HEK293 (cell line): ENCODE measurements at regions not wholly inside any gene's neighbourhood (a gene's known extent, or its start where the extent isn't known, plus 50 kb on each side); places are given as distances from the start of the nearest gene placed in this dataset.

ENCODE experiments used
- CTCF ChIA-PET: fragments of 350-600 bp; formaldehyde crosslinking; extraction: SDS; loops from one replicate; lab custom pipeline; 2021; ENCODE audit warnings: antibody characterized with exemption; lab: Yijun Ruan, JAX
- POLR2A ChIA-PET: fragments of 300-600 bp; formaldehyde crosslinking; extraction: SDS; loops from one replicate; lab custom pipeline; 2020; ENCODE audit warnings: antibody characterized with exemption, inconsistent platforms; lab: Yijun Ruan, JAX
- H3K27ac ChIP-seq: fragments of 200-500 bp; sonication (Bioruptor generic); 2 replicates; pipeline ENCODE4 v1.5.1; 2014; ENCODE audit warnings: low read depth, low read length, control low read depth, inconsistent platforms; ENCODE audit errors: extremely low read depth
- H3K36me3 ChIP-seq, 2 experiments: fragments of 200-500 bp in 1 of 2; sonication (Bioruptor generic) in 1 of 2; 1 replicate in 1 of 2; 2 replicates in 1 of 2; pipeline ENCODE4 v1.5.1; 2014 to 2017; ENCODE audit warnings: inconsistent platforms in 2 of 2, low read length in 2 of 2; ENCODE audit not compliant: control insufficient read depth in 2 of 2, insufficient read depth in 1 of 2
- H3K4me1 ChIP-seq: fragments of 200-500 bp; sonication (Bioruptor generic); 2 replicates; pipeline ENCODE4 v1.5.1; 2014; ENCODE audit warnings: mild to moderate bottlenecking, low read length, inconsistent platforms; ENCODE audit not compliant: control insufficient read depth, insufficient read depth
- H3K4me3 ChIP-seq: 2 replicates; pipeline ENCODE4 v1.5.1; 2011; ENCODE audit warnings: low read depth, mild to moderate bottlenecking, control low read depth, low read length, moderate library complexity
- H3K9me3 ChIP-seq: fragments of 200-500 bp; sonication (Bioruptor generic); 2 replicates; pipeline ENCODE4 v1.5.1; 2014; ENCODE audit warnings: low read depth, low read length, inconsistent platforms; ENCODE audit not compliant: control insufficient read depth, insufficient read depth
- BCL6B ChIP-seq: fragments of 450-650 bp; formaldehyde crosslinking; IDR thresholded peaks from 2 replicates; pipeline ENCODE4 v1.5.1; 2017; ENCODE audit warnings: missing biosample characterization, missing genetic modification characterization
- FEZF1 ChIP-seq: fragments of 450-650 bp; formaldehyde crosslinking; IDR thresholded peaks from 2 replicates; pipeline ENCODE4 v1.5.1; 2016; ENCODE audit warnings: missing biosample characterization, missing genetic modification characterization
- GLI2 ChIP-seq: fragments of 450-650 bp; formaldehyde crosslinking; IDR thresholded peaks from 2 replicates; pipeline ENCODE4; 2017; ENCODE audit warnings: missing biosample characterization, missing genetic modification characterization, low read depth, borderline replicate concordance
- GLIS1 ChIP-seq: fragments of 450-650 bp; formaldehyde crosslinking; IDR thresholded peaks from 2 replicates; pipeline ENCODE4 v1.5.1; 2016; ENCODE audit warnings: missing biosample characterization, missing genetic modification characterization
- HOXA7 ChIP-seq: sonication (generic); formaldehyde crosslinking; IDR thresholded peaks from 2 replicates; pipeline ENCODE4 v1.8.1; 2022; ENCODE audit warnings: missing genetic modification reagents, borderline replicate concordance
- MEIS1 ChIP-seq: sonication (generic); formaldehyde crosslinking; IDR thresholded peaks from 2 replicates; pipeline ENCODE4 v1.8.1; 2022; ENCODE audit warnings: missing genetic modification reagents, mild to moderate bottlenecking, borderline replicate concordance
- REPIN1 ChIP-seq: fragments of 450-650 bp; formaldehyde crosslinking; IDR thresholded peaks from 2 replicates; pipeline ENCODE4 v1.5.1; 2017; ENCODE audit warnings: missing biosample characterization, missing genetic modification characterization, low read depth
- SCRT2 ChIP-seq: fragments of 450-650 bp; formaldehyde crosslinking; IDR thresholded peaks from 2 replicates; pipeline ENCODE4 v1.5.1; 2016; ENCODE audit warnings: missing biosample characterization, missing genetic modification characterization
- SP2 ChIP-seq: fragments of 450-650 bp; formaldehyde crosslinking; IDR thresholded peaks from 2 replicates; pipeline ENCODE4 v1.5.1; 2016; ENCODE audit warnings: missing biosample characterization, missing genetic modification characterization
- ZBTB8A ChIP-seq: fragments of 450-650 bp; formaldehyde crosslinking; IDR thresholded peaks from 2 replicates; pipeline ENCODE4 v1.5.1; 2016; ENCODE audit warnings: missing biosample characterization, missing genetic modification characterization
- ZFHX2 ChIP-seq: fragments of 450-650 bp; formaldehyde crosslinking; conservative IDR thresholded peaks from 2 replicates; pipeline ENCODE4 v1.5.1; 2016; ENCODE audit warnings: missing biosample characterization, missing genetic modification characterization
- ZFP41 ChIP-seq: fragments of 450-650 bp; formaldehyde crosslinking; IDR thresholded peaks from 2 replicates; pipeline ENCODE4 v1.5.1; 2016; ENCODE audit warnings: missing biosample characterization, missing genetic modification characterization, borderline replicate concordance
- ZNF138 ChIP-seq: fragments of 450-650 bp; formaldehyde crosslinking; IDR thresholded peaks from 2 replicates; pipeline ENCODE4 v1.5.1; 2016; ENCODE audit warnings: missing biosample characterization, missing genetic modification characterization, borderline replicate concordance
- ZNF140 ChIP-seq: fragments of 450-650 bp; formaldehyde crosslinking; IDR thresholded peaks from 2 replicates; pipeline ENCODE4 v1.5.1; 2016; ENCODE audit warnings: missing biosample characterization, missing genetic modification characterization
- ZNF146 ChIP-seq: fragments of 450-650 bp; formaldehyde crosslinking; IDR thresholded peaks from 2 replicates; pipeline ENCODE4 v1.5.1; 2016; ENCODE audit warnings: missing biosample characterization, missing genetic modification characterization
- ZNF157 ChIP-seq: fragments of 450-650 bp; formaldehyde crosslinking; IDR thresholded peaks from 2 replicates; pipeline ENCODE4 v1.5.1; 2016; ENCODE audit warnings: missing biosample characterization, missing genetic modification characterization
- ZNF169 ChIP-seq: fragments of 450-650 bp; formaldehyde crosslinking; IDR thresholded peaks from 2 replicates; pipeline ENCODE4 v1.5.1; 2016; ENCODE audit warnings: missing biosample characterization, missing genetic modification characterization
- ZNF19 ChIP-seq: fragments of 450-650 bp; formaldehyde crosslinking; IDR thresholded peaks from 2 replicates; pipeline ENCODE4; 2016; ENCODE audit warnings: missing biosample characterization, missing genetic modification characterization, low read depth
- ZNF202 ChIP-seq: fragments of 450-650 bp; formaldehyde crosslinking; IDR thresholded peaks from 2 replicates; pipeline ENCODE4 v1.5.1; 2016; ENCODE audit warnings: missing biosample characterization, missing genetic modification characterization, borderline replicate concordance
- ZNF302 ChIP-seq: fragments of 450-650 bp; formaldehyde crosslinking; IDR thresholded peaks from 2 replicates; pipeline ENCODE4 v1.5.1; 2016; ENCODE audit warnings: missing biosample characterization, missing genetic modification characterization, low read depth
- ZNF37A ChIP-seq: fragments of 450-650 bp; IDR thresholded peaks from 2 replicates; pipeline ENCODE4 v1.5.1; 2018; ENCODE audit warnings: missing biosample characterization, missing genetic modification characterization
- ZNF433 ChIP-seq: fragments of 450-650 bp; formaldehyde crosslinking; IDR thresholded peaks from 2 replicates; pipeline ENCODE4 v1.5.1; 2016; ENCODE audit warnings: missing biosample characterization, missing genetic modification characterization, low read depth
- ZNF558 ChIP-seq: fragments of 450-650 bp; formaldehyde crosslinking; IDR thresholded peaks from 2 replicates; pipeline ENCODE4 v1.5.1; 2016; ENCODE audit warnings: missing biosample characterization, missing genetic modification characterization
- ZNF561 ChIP-seq: fragments of 450-650 bp; IDR thresholded peaks from 2 replicates; pipeline ENCODE4 v1.5.1; 2018; ENCODE audit warnings: missing biosample characterization, missing genetic modification characterization, borderline replicate concordance
- ZNF610 ChIP-seq: fragments of 450-650 bp; formaldehyde crosslinking; IDR thresholded peaks from 2 replicates; pipeline ENCODE4 v1.5.1; 2016; ENCODE audit warnings: missing biosample characterization, missing genetic modification characterization, borderline replicate concordance
- ZNF639 ChIP-seq: fragments of 450-650 bp; formaldehyde crosslinking; IDR thresholded peaks from 2 replicates; pipeline ENCODE4 v1.5.1; 2016; ENCODE audit warnings: missing biosample characterization, missing genetic modification characterization
- ZNF792 ChIP-seq: fragments of 450-650 bp; formaldehyde crosslinking; IDR thresholded peaks from 2 replicates; pipeline ENCODE4 v1.5.1; 2016; ENCODE audit warnings: missing biosample characterization, missing genetic modification characterization
- ZSCAN4 ChIP-seq: fragments of 450-650 bp; formaldehyde crosslinking; IDR thresholded peaks from 2 replicates; pipeline ENCODE4 v1.5.1; 2017; ENCODE audit warnings: missing biosample characterization, missing genetic modification characterization

GRCh38 chr2:129611471-129611870 lies 368.0 kb upstream of the RAB6C start:
- H3K27ac ChIP-seq = no peak overlapping the region
- ChIA-PET CTCF (no interaction called here), POLR2A (no interaction called here)
- no peaks in the 10 kb centered on the region for H3K36me3 ChIP-seq
- H3K4me1 ChIP-seq = no peaks in the 10 kb centered on the region
- TF ChIP-seq SP2 (tag by site-specific recombination) (no peak), HOXA7 (CRISPR knock-in tag) (no peak), ZNF37A (tag by site-specific recombination) (no peak), ZFHX2 (no peak), ZNF561 (tag by site-specific recombination) (no peak), ZNF146 (tag by site-specific recombination) (no peak), REPIN1 (tag by site-specific recombination) (no peak), GLIS1 (tag by site-specific recombination) (no peak), ZNF792 (tag by site-specific recombination) (no peak), ZNF433 (no peak), BCL6B (tag by site-specific recombination) (no peak), ZNF169 (tag by site-specific recombination) (no peak)
- TF ChIP-seq, all 188 proteins: peak for 0
- H3K9me3 ChIP-seq = no peaks in the 10 kb centered on the region
- no peak overlapping the region for H3K4me3 ChIP-seq

GRCh38 chr2:129619471-129619870 lies 360.0 kb upstream of the RAB6C start:
- H3K9me3 ChIP-seq = no peaks in the 10 kb centered on the region
- POLR2A ChIA-PET = no interaction called here
- no peaks in the 10 kb centered on the region for H3K4me1 ChIP-seq
- no peak overlapping the region for H3K27ac ChIP-seq
- no peak for TF ChIP-seq GLI2 (tag by site-specific recombination)
- TF ChIP-seq SCRT2 = peak; percentile 89
- TF ChIP-seq BCL6B (tag by site-specific recombination) = no peak
- H3K36me3 ChIP-seq = no peaks in the 10 kb centered on the region
- CTCF ChIA-PET = no interaction called here
- no peak overlapping the region for H3K4me3 ChIP-seq

- ChIA-PET POLR2A (no interaction called here), CTCF (no interaction called here)
- Histone ChIP-seq H3K36me3 (no peaks in the 10 kb centered on the region), H3K27ac (no peak overlapping the region), H3K9me3 (no peaks in the 10 kb centered on the region), H3K4me1 (no peaks in the 10 kb centered on the region), H3K4me3 (no peak overlapping the region)
- TF ChIP-seq ZNF558 (tag by site-specific recombination) (no peak), MEIS1 (no peak), ZNF140 (tag by site-specific recombination) (no peak), ZNF610 (no peak), ZFP41 (tag by site-specific recombination) (no peak), SCRT2 (no peak), ZNF202 (no peak), ZBTB8A (no peak), ZNF138 (tag by site-specific recombination) (no peak), ZNF639 (no peak), ZSCAN4 (tag by site-specific recombination) (no peak), ZNF157 (no peak), ZNF302 (tag by site-specific recombination) (no peak), FEZF1 (tag by site-specific recombination) (no peak), ZNF19 (tag by site-specific recombination) (no peak)
Observed at GRCh38 chr2:129620411-129620810, 359.1 kb upstream of the RAB6C start.
